K562 (cell line): ENCODE measurements at regions not wholly inside any gene's neighbourhood (a gene's known extent, or its start where the extent isn't known, plus 50 kb on each side); places are given as distances from the start of the nearest gene placed in this dataset.

Source experiments
- CHD7 ChIP-seq: fragments of 200-600 bp; sonication (generic); IDR thresholded peaks from one replicate; pipeline ENCODE4 v1.6.1; 2012; ENCODE audit warnings: mild to moderate bottlenecking, low read depth, low read length, inconsistent platforms
- ESRRA ChIP-seq: fragments of 450-650 bp; IDR thresholded peaks from 2 replicates; pipeline ENCODE4 v1.6.1; 2014; ENCODE audit warnings: low read depth, mild to moderate bottlenecking, moderate library complexity, borderline replicate concordance
- ZBTB26 ChIP-seq: fragments of 450-650 bp; formaldehyde crosslinking; IDR thresholded peaks from 2 replicates; pipeline ENCODE4 v1.4.0; 2022; ENCODE audit warnings: missing genetic modification characterization
- ZNF174 ChIP-seq: fragments of 250-450 bp; sonication (Bioruptor Pico); IDR thresholded peaks from 2 replicates; pipeline ENCODE4 v1.4.0; 2020; ENCODE audit warnings: mild to moderate bottlenecking
- ZNF212 ChIP-seq: fragments of 450-650 bp; formaldehyde crosslinking; IDR thresholded peaks from 2 replicates; pipeline ENCODE4 v1.4.0; 2020; ENCODE audit warnings: mild to moderate bottlenecking

- TF ChIP-seq CHD7 (no peak), ZBTB26 (CRISPR knock-in tag) (no peak), ESRRA (no peak), ZNF174 (CRISPR knock-in tag) (no peak), ZNF212 (CRISPR knock-in tag) (no peak)
Measured at GRCh38 chr9:107407675-107408074, 81.9 kb downstream of the KLF4 start (continued).
